Panc1 (cell line): ENCODE measurements at regions not wholly inside any gene's neighbourhood (a gene's known extent, or its start where the extent isn't known, plus 50 kb on each side); places are given as distances from the start of the nearest gene placed in this dataset.

ENCODE experiments used
- ATAC-seq: fragments of 200-7000 bp; cut with Tn5 transposase; 2 replicates; pipeline ENCODE4 v1.9.1; 2020; ENCODE audit warnings: mild to moderate bottlenecking, moderate library complexity
- BruUV-seq: library from RNA; stranded (reverse); fragments of 400-500 nt; replicated peaks from 2 replicates; lab custom pipeline; 2021; lab: Mats Ljungman, UMichigan
- CTCF ChIA-PET: fragments of 300-600 bp; sonication (Branson Sonifier 250); formaldehyde crosslinking; loops from one replicate; lab custom pipeline; 2022; ENCODE audit warnings: antibody characterized with exemption; lab: Charles Lee
- POLR2A ChIA-PET: fragments of 300-600 bp; sonication (Branson Sonifier 250); formaldehyde crosslinking; loops from one replicate; lab custom pipeline; 2022; ENCODE audit warnings: antibody characterized with exemption; lab: Charles Lee
- DNase-seq: peaks from one replicate; pipeline ENCODE4 v3.0.0-alpha.2; 2010; ENCODE audit warnings: low read depth, low spot score
- H3K27ac ChIP-seq: 2 replicates; pipeline ENCODE4 v1.5.1; 2011; ENCODE audit warnings: mild to moderate bottlenecking, low read length, inconsistent platforms
- H3K27me3 ChIP-seq: fragments of 200-500 bp; sonication (Bioruptor generic); 2 replicates; pipeline ENCODE4 v1.6.0; 2014; ENCODE audit warnings: low read length, inconsistent platforms; ENCODE audit not compliant: control insufficient read depth, insufficient read depth
- H3K36me3 ChIP-seq: fragments of 200-500 bp; sonication (Bioruptor generic); 2 replicates; pipeline ENCODE4 v1.5.1; 2014; ENCODE audit warnings: inconsistent platforms, mild to moderate bottlenecking, low read length, moderate library complexity; ENCODE audit not compliant: control insufficient read depth, insufficient read depth
- H3K4me1 ChIP-seq: 2 replicates; pipeline ENCODE4 v1.5.1; 2011; ENCODE audit warnings: inconsistent platforms, mild to moderate bottlenecking, low read length, moderate library complexity; ENCODE audit not compliant: control insufficient read depth, insufficient read depth
- H3K4me3 ChIP-seq, 2 experiments: 2 replicates each; pipeline ENCODE4 v1.5.1; 2011 to 2012; ENCODE audit warnings: low read depth in 2 of 2, low read length in 2 of 2, mild to moderate bottlenecking in 2 of 2, inconsistent platforms in 1 of 2, moderate library complexity in 1 of 2
- H3K9me3 ChIP-seq: fragments of 200-500 bp; sonication (Bioruptor generic); 2 replicates; pipeline ENCODE4 v1.5.1; 2014; ENCODE audit warnings: low read depth, mild to moderate bottlenecking, inconsistent platforms, low read length, moderate library complexity; ENCODE audit not compliant: control insufficient read depth, insufficient read depth
- POLR2AphosphoS5 ChIP-seq: IDR thresholded peaks from 2 replicates; pipeline ENCODE4 v1.6.1; 2012; ENCODE audit warnings: mild to moderate bottlenecking, low read depth, low read length, moderate library complexity
- SIN3A ChIP-seq: IDR thresholded peaks from 2 replicates; pipeline ENCODE4 v1.6.1; 2012; ENCODE audit warnings: low read depth, mild to moderate bottlenecking, low read length, moderate library complexity, borderline replicate concordance; ENCODE audit not compliant: insufficient read depth
- TCF7L2 ChIP-seq: IDR thresholded peaks from 2 replicates; pipeline ENCODE4 v1.6.1; 2011; ENCODE audit warnings: mild to moderate bottlenecking, low read depth, low read length, inconsistent platforms
- in situ Hi-C: cut with HindIII; loops from 2 replicates; pipeline ENCODE4 v1.10.0; 2016; ENCODE audit warnings: low sequenced_read_pairs, low pct_unique_long_range_greater_than_20kb
- intact Hi-C: fragments of 100-400 bp; cut with micrococcal nuclease; formaldehyde crosslinking; loops from one replicate; pipeline ENCODE4 v1.10.0; 2022; ENCODE audit not compliant: unreplicated experiment
- TF ChIP-seq, protein P1 (sequence below), 2 experiments: IDR thresholded peaks; 2 replicates each; pipeline ENCODE4 v1.6.1; 2011 to 2012; ENCODE audit warnings: low read depth in 2 of 2, control low read depth in 1 of 2, low read length in 1 of 2, mild to moderate bottlenecking in 1 of 2, moderate library complexity in 1 of 2; ENCODE audit not compliant: insufficient read depth in 1 of 2
- TF ChIP-seq, protein P2 (sequence below): fragments of 450-650 bp; IDR thresholded peaks from 2 replicates; pipeline ENCODE4 v1.5.1; 2017; ENCODE audit warnings: mild to moderate bottlenecking

DNA sequence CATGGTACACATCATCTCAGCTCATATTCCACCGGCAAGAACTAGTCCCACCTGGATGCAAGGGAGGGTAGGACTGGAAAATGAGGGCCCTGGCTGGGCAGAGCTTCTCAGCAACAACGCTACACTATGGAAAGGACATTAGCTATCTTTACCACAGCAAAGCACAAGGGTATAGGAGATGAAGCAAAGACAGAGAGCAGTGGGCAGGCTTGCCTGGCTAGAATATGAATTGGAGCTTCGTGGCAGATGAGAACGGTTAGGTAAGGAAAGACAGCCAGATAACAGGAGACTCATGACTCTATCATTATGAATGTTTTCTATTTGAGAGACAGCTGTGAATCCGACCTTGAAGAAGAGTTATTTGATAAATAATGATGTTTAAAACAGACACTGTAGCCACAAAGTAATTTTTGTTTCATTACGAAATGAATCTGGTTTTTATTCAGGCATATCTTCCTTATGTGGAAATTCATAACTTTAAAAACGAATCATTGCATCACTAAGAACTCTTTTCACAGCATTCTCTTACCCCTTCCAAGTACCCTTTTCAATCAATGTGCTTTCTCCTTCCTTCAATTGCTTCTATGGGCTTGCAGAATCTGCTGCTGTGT, 59.1 kb upstream of the PCED1B start:
- ATAC-seq (no peak), DNase-seq (no peak)
- TF ChIP-seq, protein P1, sequence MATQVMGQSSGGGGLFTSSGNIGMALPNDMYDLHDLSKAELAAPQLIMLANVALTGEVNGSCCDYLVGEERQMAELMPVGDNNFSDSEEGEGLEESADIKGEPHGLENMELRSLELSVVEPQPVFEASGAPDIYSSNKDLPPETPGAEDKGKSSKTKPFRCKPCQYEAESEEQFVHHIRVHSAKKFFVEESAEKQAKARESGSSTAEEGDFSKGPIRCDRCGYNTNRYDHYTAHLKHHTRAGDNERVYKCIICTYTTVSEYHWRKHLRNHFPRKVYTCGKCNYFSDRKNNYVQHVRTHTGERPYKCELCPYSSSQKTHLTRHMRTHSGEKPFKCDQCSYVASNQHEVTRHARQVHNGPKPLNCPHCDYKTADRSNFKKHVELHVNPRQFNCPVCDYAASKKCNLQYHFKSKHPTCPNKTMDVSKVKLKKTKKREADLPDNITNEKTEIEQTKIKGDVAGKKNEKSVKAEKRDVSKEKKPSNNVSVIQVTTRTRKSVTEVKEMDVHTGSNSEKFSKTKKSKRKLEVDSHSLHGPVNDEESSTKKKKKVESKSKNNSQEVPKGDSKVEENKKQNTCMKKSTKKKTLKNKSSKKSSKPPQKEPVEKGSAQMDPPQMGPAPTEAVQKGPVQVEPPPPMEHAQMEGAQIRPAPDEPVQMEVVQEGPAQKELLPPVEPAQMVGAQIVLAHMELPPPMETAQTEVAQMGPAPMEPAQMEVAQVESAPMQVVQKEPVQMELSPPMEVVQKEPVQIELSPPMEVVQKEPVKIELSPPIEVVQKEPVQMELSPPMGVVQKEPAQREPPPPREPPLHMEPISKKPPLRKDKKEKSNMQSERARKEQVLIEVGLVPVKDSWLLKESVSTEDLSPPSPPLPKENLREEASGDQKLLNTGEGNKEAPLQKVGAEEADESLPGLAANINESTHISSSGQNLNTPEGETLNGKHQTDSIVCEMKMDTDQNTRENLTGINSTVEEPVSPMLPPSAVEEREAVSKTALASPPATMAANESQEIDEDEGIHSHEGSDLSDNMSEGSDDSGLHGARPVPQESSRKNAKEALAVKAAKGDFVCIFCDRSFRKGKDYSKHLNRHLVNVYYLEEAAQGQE (IDR thresholded peaks at IDR 0.05; ENCODE audit: insufficient read depth in 1 of 2, low read depth in 2 of 2, low read length in 1 of 2), result no peak
- TF ChIP-seq POLR2AphosphoS5, result no peak
- TF ChIP-seq TCF7L2, result no peak
- TF ChIP-seq, protein P2, sequence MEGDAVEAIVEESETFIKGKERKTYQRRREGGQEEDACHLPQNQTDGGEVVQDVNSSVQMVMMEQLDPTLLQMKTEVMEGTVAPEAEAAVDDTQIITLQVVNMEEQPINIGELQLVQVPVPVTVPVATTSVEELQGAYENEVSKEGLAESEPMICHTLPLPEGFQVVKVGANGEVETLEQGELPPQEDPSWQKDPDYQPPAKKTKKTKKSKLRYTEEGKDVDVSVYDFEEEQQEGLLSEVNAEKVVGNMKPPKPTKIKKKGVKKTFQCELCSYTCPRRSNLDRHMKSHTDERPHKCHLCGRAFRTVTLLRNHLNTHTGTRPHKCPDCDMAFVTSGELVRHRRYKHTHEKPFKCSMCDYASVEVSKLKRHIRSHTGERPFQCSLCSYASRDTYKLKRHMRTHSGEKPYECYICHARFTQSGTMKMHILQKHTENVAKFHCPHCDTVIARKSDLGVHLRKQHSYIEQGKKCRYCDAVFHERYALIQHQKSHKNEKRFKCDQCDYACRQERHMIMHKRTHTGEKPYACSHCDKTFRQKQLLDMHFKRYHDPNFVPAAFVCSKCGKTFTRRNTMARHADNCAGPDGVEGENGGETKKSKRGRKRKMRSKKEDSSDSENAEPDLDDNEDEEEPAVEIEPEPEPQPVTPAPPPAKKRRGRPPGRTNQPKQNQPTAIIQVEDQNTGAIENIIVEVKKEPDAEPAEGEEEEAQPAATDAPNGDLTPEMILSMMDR, result no peak
- no peak for TF ChIP-seq SIN3A
- H3K36me3 ChIP-seq, result no peaks in the 10 kb centered on the region
- H3K4me3 ChIP-seq, result no peak overlapping the region; a peak in 1 of 4 replicates
- no peaks in the 10 kb centered on the region for H3K4me1 ChIP-seq
- ChIA-PET CTCF (interaction anchor here (0.6 to 1.7 kb wide), 3 partner anchors 589 to 895 kb away, joined by 3 to 5 read pairs (median 3); no protein-coding TSS in a partner anchor), POLR2A (interaction anchor here (0.6 kb wide), 1 partner anchor 1999 kb away, joined by 4 read pairs; no protein-coding TSS in a partner anchor)
- no TSS peak for BruUV-seq
- no peaks in the 10 kb centered on the region for H3K27me3 ChIP-seq
- H3K9me3 ChIP-seq, result no peaks in the 10 kb centered on the region
- intact Hi-C loops (loop anchor here (5.0 to 10.0 kb wide), 2 partner anchors 886 to 1028 kb away; partner anchors contain the start of gene SCAF11), in situ Hi-C loops (no loop called here)
- H3K27ac ChIP-seq, result no peak overlapping the region

DNA sequence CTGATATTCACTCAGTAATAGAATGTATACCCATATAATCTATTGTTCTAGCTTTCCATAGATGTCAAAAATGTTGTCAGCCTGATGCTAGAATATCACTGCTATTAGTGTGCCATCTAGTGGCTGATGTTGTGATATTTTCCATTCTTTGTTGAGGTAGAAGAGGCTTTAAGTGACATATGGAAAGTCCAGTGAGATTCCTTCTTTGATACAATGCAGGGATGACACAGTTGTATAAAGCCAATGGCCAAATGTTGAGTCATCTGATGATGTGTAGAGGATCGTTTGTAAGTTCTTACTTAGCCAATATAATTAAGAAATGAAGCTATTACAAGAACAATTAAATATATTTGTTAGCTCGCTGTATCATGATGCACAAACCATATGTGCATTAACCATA, 58.1 kb upstream of the PCED1B start:
- TF ChIP-seq, protein P1 (IDR thresholded peaks at IDR 0.05; ENCODE audit: insufficient read depth in 1 of 2, low read depth in 2 of 2, low read length in 1 of 2), result no peak
- no peak for TF ChIP-seq TCF7L2
- TF ChIP-seq POLR2AphosphoS5, result no peak
- TF ChIP-seq SIN3A, result no peak
- TF ChIP-seq, protein P2, result peak; percentile 68; the same call in 1 of the 2 replicates
- Histone ChIP-seq H3K27me3 (no peaks in the 10 kb centered on the region), H3K27ac (no peak overlapping the region), H3K4me1 (no peaks in the 10 kb centered on the region), H3K4me3 (no peak overlapping the region), H3K9me3 (no peaks in the 10 kb centered on the region), H3K36me3 (no peaks in the 10 kb centered on the region)
- in situ Hi-C loops (no loop called here), intact Hi-C loops (loop anchor here (5.0 to 10.0 kb wide), 2 partner anchors 886 to 1029 kb away; partner anchors contain the start of gene SCAF11)
- POLR2A ChIA-PET, result no interaction called here
- BruUV-seq, result no TSS peak
- ATAC-seq (peak; percentile 75), DNase-seq (peak; percentile 84)
- CTCF ChIA-PET, result interaction anchor here (0.5 to 1.7 kb wide), 3 partner anchors 566 to 1024 kb away, joined by 3 to 5 read pairs (median 4); no protein-coding TSS in a partner anchor
